GM19328 (cell line): ENCODE measurements at regions not wholly inside any gene's neighbourhood (a gene's known extent, or its start where the extent isn't known, plus 50 kb on each side); places are given as distances from the start of the nearest gene placed in this dataset.
"Not testable (repeated sequence)": the region's sequence is repeated elsewhere in the genome, so short reads cannot be mapped to it uniquely, and the experiment has no call there.

Experiments used
- ATAC-seq: cut with Tn5 transposase; IDR thresholded peaks from one replicate; pipeline ENCODE4 v1.9.1; 2021; ENCODE audit warnings: mild to moderate bottlenecking, moderate library complexity; ENCODE audit not compliant: unreplicated experiment

GRCh38 chr9:1839909-1840308 is 175.2 kb upstream of the SMARCA2 start:
- no peak for ATAC-seq

DNA sequence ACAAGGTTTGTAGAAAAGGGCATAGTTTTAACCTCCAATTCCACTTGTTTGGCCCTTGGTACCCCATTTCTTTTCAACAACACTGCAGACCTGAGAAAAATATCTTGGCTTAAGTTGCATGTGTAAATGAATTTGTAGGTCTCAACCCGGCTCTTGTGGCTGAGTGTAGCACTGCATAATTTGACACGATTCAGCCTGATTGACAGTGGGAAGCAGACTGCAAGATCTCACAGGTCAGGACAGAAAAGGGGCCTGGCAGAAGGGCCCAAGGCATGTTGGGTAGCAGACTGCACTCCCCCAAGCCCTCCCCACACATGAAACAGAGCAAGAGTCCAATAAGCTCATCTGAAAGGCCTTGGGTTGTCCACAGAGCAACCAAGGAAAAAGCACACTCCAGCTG is 169.7 kb upstream of the SMARCA2 start:
- no peak for ATAC-seq

DNA sequence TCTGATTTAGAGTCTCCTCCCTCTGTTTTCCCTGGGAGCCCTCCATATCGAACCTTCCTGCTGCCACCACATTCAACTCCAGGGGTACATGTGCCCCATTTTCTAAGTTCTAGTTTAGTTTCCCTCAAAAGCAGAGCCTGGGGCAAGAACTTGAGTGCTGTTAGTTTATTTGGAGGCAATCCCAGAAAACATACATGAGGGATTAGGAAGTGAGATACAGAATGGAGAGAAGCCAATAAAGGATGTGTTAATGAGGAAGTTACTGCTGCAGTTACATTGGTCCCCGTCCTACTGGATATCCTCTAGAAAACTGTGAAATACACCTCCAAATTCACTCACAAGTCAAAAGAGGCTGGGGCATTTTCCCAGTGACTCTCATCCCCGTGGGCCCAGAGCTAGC is 159.4 kb upstream of the SMARCA2 start:
- ATAC-seq = no peak

GRCh38 chr9:1857808-1858207 is 157.3 kb upstream of the SMARCA2 start:
- no peak for ATAC-seq

- peak; percentile 85 for ATAC-seq
Measured at GRCh38 chr9:1869843-1870242, 145.3 kb upstream of the SMARCA2 start.

- ATAC-seq = no peak
Measured at GRCh38 chr9:1870915-1871314, 144.2 kb upstream of the SMARCA2 start.

DNA sequence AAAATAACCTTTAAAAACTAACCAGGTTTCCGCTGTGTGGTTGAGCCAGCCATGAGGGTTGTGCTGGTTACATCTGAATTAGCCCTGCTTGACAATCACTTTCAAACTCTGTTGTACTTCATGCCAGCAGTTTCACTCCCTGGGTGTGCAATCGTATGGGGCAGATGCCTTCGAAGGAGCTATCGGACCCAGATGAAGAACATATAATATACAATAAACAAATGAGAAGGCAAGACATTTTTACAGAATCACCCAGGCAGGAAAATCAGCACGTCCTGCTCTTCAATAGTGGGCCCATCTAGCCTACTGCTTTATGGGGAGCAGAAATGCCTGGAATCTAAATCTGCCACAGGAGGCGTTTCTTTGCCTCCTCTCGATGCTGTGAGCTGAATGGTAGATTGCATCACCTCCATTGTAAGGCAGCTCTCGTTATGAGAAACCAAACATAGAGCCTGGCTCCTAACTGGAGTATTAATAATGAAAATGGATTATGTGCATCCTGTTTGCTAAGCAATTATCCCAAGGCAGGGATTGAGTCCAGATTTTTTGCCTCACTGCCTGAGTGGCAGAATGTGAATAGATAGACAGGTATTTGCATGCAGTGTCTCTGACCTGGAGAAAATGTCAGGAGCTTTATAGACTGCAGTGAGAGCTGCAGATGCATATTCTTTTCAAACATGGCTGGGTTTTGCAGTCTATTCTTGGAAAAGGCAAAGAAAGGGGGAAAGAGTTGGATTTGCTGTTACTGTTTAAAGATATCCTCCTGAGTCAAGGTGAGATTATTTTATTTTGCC is 143.3 kb upstream of the SMARCA2 start:
- ATAC-seq = no peak

GRCh38 chr9:1875251-1875851 is 139.8 kb upstream of the SMARCA2 start:
- ATAC-seq = no peak

DNA sequence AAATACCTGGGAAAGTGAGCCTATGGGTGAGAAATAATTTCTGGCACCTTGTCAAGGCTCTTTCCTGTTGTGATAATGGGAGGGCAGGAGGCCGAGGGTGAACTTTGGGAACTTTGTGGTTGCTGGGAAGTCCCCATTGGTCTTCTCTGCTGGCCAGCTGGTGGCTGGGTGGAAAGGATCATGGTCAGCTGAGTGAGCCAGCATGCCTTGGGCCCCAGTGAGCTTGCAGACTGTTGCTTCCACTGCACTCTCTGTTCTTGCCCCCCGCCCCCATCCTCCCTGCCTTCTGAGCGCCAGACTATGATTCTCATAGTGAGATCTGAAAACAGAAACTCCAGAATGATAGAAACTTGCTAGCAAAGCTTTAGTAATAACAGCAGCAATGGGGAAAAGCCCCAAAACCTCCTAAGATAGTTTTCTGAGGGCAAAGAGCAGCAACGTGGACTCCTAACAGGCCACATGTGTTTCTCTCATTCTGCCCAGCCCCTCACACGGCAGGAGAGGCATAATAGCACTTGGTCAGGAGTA is 139.2 kb upstream of the SMARCA2 start:
- peak; percentile 45 for ATAC-seq

DNA sequence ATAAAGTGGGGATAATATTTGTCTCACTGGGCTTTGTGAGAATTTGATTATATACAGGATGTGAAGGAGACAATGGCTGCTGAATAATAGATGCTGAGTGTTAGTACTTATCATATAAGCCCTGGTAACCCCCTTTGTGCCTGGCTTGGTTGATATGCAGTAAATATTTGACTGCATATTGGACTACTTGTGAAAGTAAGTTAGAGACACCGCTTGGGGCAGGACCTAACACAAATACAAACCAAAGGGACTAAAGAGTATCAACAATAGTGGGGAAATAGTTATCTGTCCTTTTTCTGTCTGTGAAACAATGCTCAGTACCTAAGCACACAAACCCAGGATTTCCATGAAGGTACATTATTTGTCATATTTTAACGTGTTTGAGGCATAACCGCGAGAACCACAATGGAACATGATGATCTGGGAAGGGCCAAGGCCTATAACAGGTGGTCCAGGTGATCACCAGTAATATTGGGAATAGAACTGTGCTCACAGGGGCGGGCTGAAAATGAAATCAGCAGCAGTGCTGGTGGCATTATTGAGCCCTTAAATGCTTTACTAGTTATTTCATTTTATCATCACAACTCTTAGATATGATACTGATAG is 138.2 kb upstream of the SMARCA2 start:
- no peak for ATAC-seq

GRCh38 chr9:1877951-1878350 is 137.2 kb upstream of the SMARCA2 start:
- no peak for ATAC-seq

DNA sequence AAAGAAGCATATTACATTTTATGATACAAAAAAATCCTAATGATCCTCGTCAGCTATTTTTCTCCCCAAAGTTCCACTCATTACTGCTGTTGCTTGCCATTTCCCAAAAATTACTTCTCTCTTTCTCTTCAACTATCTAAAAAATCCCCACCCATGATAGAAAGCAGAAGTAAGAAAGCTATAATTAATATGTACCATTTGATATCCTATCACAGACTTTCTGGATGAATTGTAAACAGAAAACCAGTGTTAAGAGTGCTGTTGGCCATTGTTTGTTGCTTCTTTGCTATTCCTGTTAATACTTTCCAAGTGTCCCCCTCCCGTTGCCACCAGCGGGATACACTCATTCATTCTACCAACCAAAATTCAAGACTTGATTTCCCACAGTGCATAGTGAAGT is 136.3 kb upstream of the SMARCA2 start:
- ATAC-seq = no peak

- peak; percentile 35 for ATAC-seq
Measured at GRCh38 chr9:1879501-1879900, 135.6 kb upstream of the SMARCA2 start.

- ATAC-seq = no peak
Measured at GRCh38 chr9:1880038-1880565, 135.0 kb upstream of the SMARCA2 start.

GRCh38 chr9:1881708-1882295 is 133.3 kb upstream of the SMARCA2 start:
- no peak for ATAC-seq

GRCh38 chr9:1882711-1883403 is 132.3 kb upstream of the SMARCA2 start:
- ATAC-seq = no peak

- no peak for ATAC-seq
Measured at GRCh38 chr9:1890201-1890600, 124.9 kb upstream of the SMARCA2 start.

DNA sequence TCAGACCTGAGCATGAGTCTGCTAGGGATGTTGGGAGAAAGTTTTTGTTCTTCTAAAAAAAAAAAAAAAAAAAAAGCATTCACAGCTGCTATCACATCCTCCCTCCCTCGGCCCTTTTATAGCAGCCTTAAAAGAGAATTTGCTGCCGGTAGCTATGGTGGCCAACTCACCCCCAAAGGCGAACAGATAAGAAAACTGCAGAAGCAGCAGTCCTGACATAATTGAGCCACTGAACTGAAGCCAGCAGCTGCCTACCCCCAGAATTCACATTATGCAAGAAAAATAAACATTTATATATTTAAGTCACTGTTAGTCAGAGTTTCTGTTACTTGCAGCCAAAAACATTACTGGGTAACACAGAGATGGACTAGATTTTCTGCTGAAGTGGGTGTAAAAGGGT is 124.3 kb upstream of the SMARCA2 start:
- ATAC-seq = no peak

- not testable (repeated sequence) for ATAC-seq
Measured at GRCh38 chr9:1903080-1903704, 112.0 kb upstream of the SMARCA2 start.

DNA sequence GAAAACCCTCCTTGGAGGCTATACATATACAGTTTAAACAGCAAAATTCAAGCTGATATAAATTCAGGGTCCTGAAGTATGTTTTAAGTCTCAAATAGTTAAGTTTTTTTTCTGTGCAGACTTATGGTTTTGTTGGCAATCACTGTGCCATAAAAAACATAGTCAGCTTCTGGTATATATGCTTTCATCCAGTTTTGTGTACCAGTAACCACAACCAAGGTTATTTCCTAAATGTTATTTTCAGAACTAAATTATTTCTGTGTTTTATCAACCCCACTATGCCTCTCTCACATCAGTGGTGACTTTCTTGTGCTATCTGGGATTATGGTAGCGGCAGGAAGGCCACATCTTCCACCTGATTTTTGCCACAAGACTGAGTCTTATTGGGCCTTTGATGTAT is 107.7 kb upstream of the SMARCA2 start:
- ATAC-seq = no peak
